Transverse colon (tissue), 4 donors: ENCODE measurements at regions not wholly inside any gene's neighbourhood (a gene's known extent, or its start where the extent isn't known, plus 50 kb on each side); places are given as distances from the start of the nearest gene placed in this dataset.

ENCODE experiments used
- DNase-seq: peaks from one replicate; pipeline ENCODE4 v3.0.0-alpha.2; 2019
- H3K27ac ChIP-seq, 4 donors: fragments of 200-600 bp; sonication (generic); 2 replicates each; pipeline ENCODE4 v1.5.1; 2016 to 2018; ENCODE audit warnings: inconsistent platforms in 4 of 4
- H3K27me3 ChIP-seq: fragments of 200-600 bp; sonication (generic); 2 replicates; pipeline ENCODE4 v1.5.1; 2017; ENCODE audit warnings: inconsistent platforms
- H3K36me3 ChIP-seq, 4 donors: fragments of 200-600 bp; sonication (generic); 2 replicates each; pipeline ENCODE4 v1.5.1; 2017 to 2019; ENCODE audit warnings: inconsistent platforms in 4 of 4
- H3K4me1 ChIP-seq, 4 donors: fragments of 200-600 bp; sonication (generic); 2 replicates each; pipeline ENCODE4 v1.5.1; 2017 to 2020; ENCODE audit warnings: inconsistent platforms in 4 of 4
- H3K4me3 ChIP-seq, 4 donors: fragments of 200-600 bp; sonication (generic); 1 replicate in 1 of 4; 2 replicates in 3 of 4; pipeline versions ENCODE4 v1.5.1 to v1.6.1; 2017 to 2019; ENCODE audit warnings: inconsistent platforms in 4 of 4
- H3K9me3 ChIP-seq, 2 donors: fragments of 200-600 bp; sonication (generic); 2 replicates each; pipeline ENCODE4 v1.5.1; 2017 to 2019; ENCODE audit warnings: inconsistent platforms in 2 of 2
- EP300 ChIP-seq: sonication (generic); formaldehyde crosslinking; IDR thresholded peaks from one replicate; pipeline ENCODE4 v1.6.1; 2017; ENCODE audit warnings: antibody characterized with exemption, low read depth
- POLR2A ChIP-seq: fragments of 450-650 bp; IDR thresholded peaks from one replicate; pipeline ENCODE4 v1.6.1; 2016; ENCODE audit warnings: antibody characterized with exemption, mild to moderate bottlenecking, moderate library complexity
- POLR2AphosphoS5 ChIP-seq, 3 donors: sonication (generic); formaldehyde crosslinking; IDR thresholded peaks; one replicate each; pipeline ENCODE4 v1.6.1; 2016; ENCODE audit warnings: antibody characterized with exemption in 3 of 3
- WGBS, 2 donors: methylation state at CpG; one replicate each; pipeline ENCODE4 v1.1.5; 2018; ENCODE audit warnings: low coverage in 1 of 2; 5-methylcytosine and 5-hydroxymethylcytosine counted together
- in situ Hi-C, 4 donors: fragments of 200-750 bp; cut with MboI; loops; one replicate each; pipeline versions ENCODE4 v1.15.0 to v1.15.1; 2017; ENCODE audit warnings: low sequenced_read_pairs in 3 of 4, low pct_ligation_motif_present in 1 of 4, low pct_unique_long_range_greater_than_20kb in 1 of 4
- intact Hi-C: fragments of 100-400 bp; cut with DNase I; formaldehyde crosslinking; loops from one replicate; pipeline ENCODE4 v1.15.1; 2023; ENCODE audit warnings: low total_unique reads
- TF ChIP-seq, protein P1 (sequence below), 5 experiments: fragments of 200-600 bp in 3 of 5; fragments of 450-650 bp in 2 of 5; sonication (generic) in 3 of 5; IDR thresholded peaks; 1 replicate in 2 of 5; 2 replicates in 3 of 5; pipeline ENCODE4 v1.5.1; 2016 to 2017; ENCODE audit warnings: antibody characterized with exemption in 5 of 5, inconsistent platforms in 3 of 5, mild to moderate bottlenecking in 2 of 5, moderate library complexity in 1 of 5

GRCh38 chr6:91781946-91782345 is 1195.1 kb upstream of the MAP3K7 start:
- Histone ChIP-seq H3K9me3 (no peaks in the 10 kb centered on the region), H3K27ac (no peak overlapping the region), H3K27me3 (no peaks in the 10 kb centered on the region), H3K36me3 (no peaks in the 10 kb centered on the region), H3K4me1 (no peaks in the 10 kb centered on the region), H3K4me3 (no peak overlapping the region)
- intact Hi-C loops (no loop called here), in situ Hi-C loops (no loop called here)
- TF ChIP-seq EP300 (no peak), POLR2A (no peak), POLR2AphosphoS5 (IDR thresholded peaks at IDR 0.05) (no peak)
- TF ChIP-seq, protein P1, sequence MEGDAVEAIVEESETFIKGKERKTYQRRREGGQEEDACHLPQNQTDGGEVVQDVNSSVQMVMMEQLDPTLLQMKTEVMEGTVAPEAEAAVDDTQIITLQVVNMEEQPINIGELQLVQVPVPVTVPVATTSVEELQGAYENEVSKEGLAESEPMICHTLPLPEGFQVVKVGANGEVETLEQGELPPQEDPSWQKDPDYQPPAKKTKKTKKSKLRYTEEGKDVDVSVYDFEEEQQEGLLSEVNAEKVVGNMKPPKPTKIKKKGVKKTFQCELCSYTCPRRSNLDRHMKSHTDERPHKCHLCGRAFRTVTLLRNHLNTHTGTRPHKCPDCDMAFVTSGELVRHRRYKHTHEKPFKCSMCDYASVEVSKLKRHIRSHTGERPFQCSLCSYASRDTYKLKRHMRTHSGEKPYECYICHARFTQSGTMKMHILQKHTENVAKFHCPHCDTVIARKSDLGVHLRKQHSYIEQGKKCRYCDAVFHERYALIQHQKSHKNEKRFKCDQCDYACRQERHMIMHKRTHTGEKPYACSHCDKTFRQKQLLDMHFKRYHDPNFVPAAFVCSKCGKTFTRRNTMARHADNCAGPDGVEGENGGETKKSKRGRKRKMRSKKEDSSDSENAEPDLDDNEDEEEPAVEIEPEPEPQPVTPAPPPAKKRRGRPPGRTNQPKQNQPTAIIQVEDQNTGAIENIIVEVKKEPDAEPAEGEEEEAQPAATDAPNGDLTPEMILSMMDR (IDR thresholded peaks at IDR 0.05), result no peak
- 27 to 80% methylated on average over 1 to 3 of the region's 3 CpGs for WGBS, 2 donors
- no peak for DNase-seq

DNA sequence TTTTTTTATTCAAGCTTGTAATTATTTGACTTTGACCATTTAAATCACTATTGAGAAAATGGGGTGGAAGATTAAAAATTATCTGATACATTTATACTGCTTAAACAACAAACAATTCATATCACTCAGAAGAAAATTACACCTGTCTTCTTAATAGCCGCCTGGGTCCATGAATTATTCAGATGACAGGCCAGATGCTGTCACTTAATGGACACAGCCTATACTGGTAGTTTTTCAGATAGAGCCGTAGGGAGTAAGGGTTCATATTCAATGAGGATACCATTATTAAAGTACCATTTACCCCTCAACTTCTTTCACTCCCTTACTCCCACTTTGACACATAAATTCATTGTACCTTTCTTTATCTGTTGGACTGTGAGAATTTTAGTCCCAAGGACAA is 1193.4 kb upstream of the MAP3K7 start:
- TF ChIP-seq POLR2A (no peak), POLR2AphosphoS5 (IDR thresholded peaks at IDR 0.05) (no peak), EP300 (no peak)
- TF ChIP-seq, protein P1 (IDR thresholded peaks at IDR 0.05), result no peak
- WGBS, 2 donors, result 81 to 100% methylated on average over 1 to 2 of the region's 2 CpGs

DNA sequence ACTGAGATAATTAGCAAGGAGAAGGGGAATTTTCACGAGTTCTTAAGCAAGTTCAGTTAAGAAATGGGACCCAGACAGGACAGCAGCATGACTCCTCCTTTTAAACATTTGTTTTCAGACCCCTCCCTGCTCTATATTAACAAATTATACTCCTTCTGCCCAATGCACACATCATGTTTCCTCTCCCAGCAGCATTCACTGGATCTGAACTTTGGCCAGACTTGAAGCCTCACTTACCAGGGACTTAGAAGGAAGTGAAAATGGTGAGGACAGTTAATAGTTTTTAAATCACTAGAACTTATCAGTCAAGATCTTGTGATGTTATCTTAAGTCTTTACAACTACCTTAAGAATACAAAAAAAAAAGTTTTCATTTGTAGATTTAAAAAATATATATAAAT is 1174.7 kb upstream of the MAP3K7 start:
- H3K4me1 ChIP-seq, result no peaks in the 10 kb centered on the region
- no peak for DNase-seq
- intact Hi-C loops (no loop called here), in situ Hi-C loops (no loop called here)
- H3K27me3 ChIP-seq, result no peaks in the 10 kb centered on the region
- no peaks in the 10 kb centered on the region for H3K9me3 ChIP-seq
- TF ChIP-seq, protein P1 (IDR thresholded peaks at IDR 0.05), result no peak
- TF ChIP-seq POLR2A (no peak), POLR2AphosphoS5 (IDR thresholded peaks at IDR 0.05) (no peak), EP300 (no peak)
- 33 to 36% methylated on average over 1 of the region's 1 CpG for WGBS, 2 donors
- H3K36me3 ChIP-seq, result no peaks in the 10 kb centered on the region
- no peak overlapping the region for H3K27ac ChIP-seq
- H3K4me3 ChIP-seq, result no peak overlapping the region

More for the DNA sequence above, 1193.4 kb upstream of the MAP3K7 start:
- H3K27ac ChIP-seq, result no peak overlapping the region
- no peaks in the 10 kb centered on the region for H3K4me1 ChIP-seq
- H3K4me3 ChIP-seq, result no peak overlapping the region
- DNase-seq, result no peak
- no peaks in the 10 kb centered on the region for H3K27me3 ChIP-seq
- no peaks in the 10 kb centered on the region for H3K36me3 ChIP-seq
- intact Hi-C loops, result no loop called here
- in situ Hi-C loops, result no loop called here
- no peaks in the 10 kb centered on the region for H3K9me3 ChIP-seq

- in situ Hi-C loops, result no loop called here
- 59 to 83% methylated on average over 1 of the region's 1 CpG for WGBS, 2 donors
- no peak for DNase-seq
- intact Hi-C loops, result no loop called here
- H3K27me3 ChIP-seq, result no peaks in the 10 kb centered on the region
- no peak overlapping the region for H3K4me3 ChIP-seq
- TF ChIP-seq EP300, result no peak
- TF ChIP-seq, protein P1 (IDR thresholded peaks at IDR 0.05), result no peak
- TF ChIP-seq POLR2AphosphoS5 (IDR thresholded peaks at IDR 0.05), result no peak
- TF ChIP-seq POLR2A, result no peak
- no peaks in the 10 kb centered on the region for H3K9me3 ChIP-seq
- H3K36me3 ChIP-seq, result no peaks in the 10 kb centered on the region
- no peaks in the 10 kb centered on the region for H3K4me1 ChIP-seq
- H3K27ac ChIP-seq, result no peak overlapping the region
These were observed 1167.8 kb upstream of the MAP3K7 start for GRCh38 chr6:91754691-91755090.
